Natural killer cell (primary cell): ENCODE measurements at regions not wholly inside any gene's neighbourhood (a gene's known extent, or its start where the extent isn't known, plus 50 kb on each side); places are given as distances from the start of the nearest gene placed in this dataset.

Experiments
- ATAC-seq, 3 donors: fragments of 150-1000 bp in 2 of 3; fragments of 200-7000 bp in 1 of 3; cut with Tn5 transposase; 1 replicate in 1 of 3; 2 replicates in 2 of 3; pipeline ENCODE4 v1.10.0; 2021; ENCODE audit warnings: mild to moderate bottlenecking in 2 of 3, moderate library complexity in 2 of 3
- DNase-seq, 2 donors: peaks; one replicate each; pipeline versions ENCODE4 v3.0.0 to v3.0.0-alpha.2; 2013 to 2021; ENCODE audit warnings: mixed read lengths in 1 of 2
- H3K27ac ChIP-seq: one replicate; pipeline ENCODE4 v1.5.1; 2013; ENCODE audit warnings: mild to moderate bottlenecking, low read length
- H3K27me3 ChIP-seq: one replicate; pipeline ENCODE4 v1.6.1; 2013; ENCODE audit warnings: low read length; ENCODE audit not compliant: control insufficient read depth, insufficient read depth
- H3K36me3 ChIP-seq: one replicate; pipeline ENCODE4 v1.6.1; 2013; ENCODE audit warnings: low read length; ENCODE audit not compliant: control insufficient read depth, insufficient read depth
- H3K4me1 ChIP-seq: one replicate; pipeline ENCODE4 v1.6.1; 2013; ENCODE audit warnings: low read length; ENCODE audit not compliant: control insufficient read depth, insufficient read depth
- H3K4me3 ChIP-seq: one replicate; pipeline ENCODE4 v1.5.1; 2013; ENCODE audit warnings: low read length
- H3K9me3 ChIP-seq: one replicate; pipeline ENCODE4 v1.6.1; 2013; ENCODE audit warnings: low read length; ENCODE audit not compliant: control insufficient read depth, insufficient read depth
- H3K27ac Mint-ChIP-seq, 2 donors: one replicate each; pipeline ENCODE4 v1.8.0; 2022; ENCODE audit warnings: mild to moderate bottlenecking in 2 of 2, mixed read lengths in 2 of 2, moderate library complexity in 1 of 2
- H3K27me3 Mint-ChIP-seq, 2 donors: one replicate each; pipeline ENCODE4 v1.8.0; 2022; ENCODE audit warnings: low read depth in 2 of 2, mixed read lengths in 2 of 2
- H3K36me3 Mint-ChIP-seq: one replicate; pipeline ENCODE4 v1.8.0; 2022; ENCODE audit warnings: mixed read lengths
- H3K4me1 Mint-ChIP-seq, 2 donors: one replicate each; pipeline ENCODE4 v1.8.0; 2022; ENCODE audit warnings: mixed read lengths in 2 of 2
- H3K4me3 Mint-ChIP-seq: one replicate; pipeline ENCODE4 v1.8.0; 2022; ENCODE audit warnings: mild to moderate bottlenecking, moderate library complexity, mixed read lengths
- H3K9me3 Mint-ChIP-seq, 2 donors: one replicate each; pipeline ENCODE4 v1.8.0; 2022; ENCODE audit warnings: mixed read lengths in 2 of 2
- WGBS: methylation state at CpG from one replicate; pipeline ENCODE4 v1.1.7; 2013; ENCODE audit warnings: missing lambda C conversion rate; ENCODE audit not compliant: insufficient coverage; 5-methylcytosine and 5-hydroxymethylcytosine counted together
- intact Hi-C: fragments of 100-400 bp; cut with micrococcal nuclease; formaldehyde crosslinking; loops from one replicate; pipeline ENCODE4 v1.14.2; 2022
- TF ChIP-seq, protein P1 (sequence below): fragments of 200-600 bp; IDR thresholded peaks from one replicate; pipeline ENCODE4 v1.8.0; 2022; ENCODE audit warnings: antibody characterized with exemption

DNA sequence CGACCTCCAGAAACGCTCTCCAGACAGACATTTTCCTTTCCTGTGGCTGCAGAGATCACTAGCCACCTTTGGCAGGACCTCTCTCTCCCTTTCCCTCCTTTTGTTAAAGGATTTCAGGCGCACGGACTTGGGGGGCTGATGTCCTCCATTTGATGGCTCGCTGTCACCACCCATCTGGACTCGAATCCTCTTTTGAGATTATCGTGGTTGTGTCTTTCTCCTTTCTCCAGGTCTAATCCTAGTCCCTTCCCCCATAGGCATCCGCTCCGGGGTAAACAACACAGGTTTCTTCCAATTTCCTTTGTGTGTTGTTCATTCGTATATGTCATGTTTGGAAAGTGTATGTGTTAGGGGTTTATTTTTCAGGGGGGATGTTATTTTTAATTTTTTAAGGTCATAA lies 56.7 kb upstream of the SLC24A4 start:
- Histone ChIP-seq H3K36me3 (no peaks in the 10 kb centered on the region), H3K4me3 (no peak overlapping the region), H3K4me1 (peaks cover 12% of the 10 kb centered on the region), H3K9me3 (no peaks in the 10 kb centered on the region), H3K27ac (no peak overlapping the region), H3K27me3 (no peaks in the 10 kb centered on the region)
- TF ChIP-seq, protein P1, sequence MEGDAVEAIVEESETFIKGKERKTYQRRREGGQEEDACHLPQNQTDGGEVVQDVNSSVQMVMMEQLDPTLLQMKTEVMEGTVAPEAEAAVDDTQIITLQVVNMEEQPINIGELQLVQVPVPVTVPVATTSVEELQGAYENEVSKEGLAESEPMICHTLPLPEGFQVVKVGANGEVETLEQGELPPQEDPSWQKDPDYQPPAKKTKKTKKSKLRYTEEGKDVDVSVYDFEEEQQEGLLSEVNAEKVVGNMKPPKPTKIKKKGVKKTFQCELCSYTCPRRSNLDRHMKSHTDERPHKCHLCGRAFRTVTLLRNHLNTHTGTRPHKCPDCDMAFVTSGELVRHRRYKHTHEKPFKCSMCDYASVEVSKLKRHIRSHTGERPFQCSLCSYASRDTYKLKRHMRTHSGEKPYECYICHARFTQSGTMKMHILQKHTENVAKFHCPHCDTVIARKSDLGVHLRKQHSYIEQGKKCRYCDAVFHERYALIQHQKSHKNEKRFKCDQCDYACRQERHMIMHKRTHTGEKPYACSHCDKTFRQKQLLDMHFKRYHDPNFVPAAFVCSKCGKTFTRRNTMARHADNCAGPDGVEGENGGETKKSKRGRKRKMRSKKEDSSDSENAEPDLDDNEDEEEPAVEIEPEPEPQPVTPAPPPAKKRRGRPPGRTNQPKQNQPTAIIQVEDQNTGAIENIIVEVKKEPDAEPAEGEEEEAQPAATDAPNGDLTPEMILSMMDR: no peak
- no peaks in the 10 kb centered on the region for H3K36me3 Mint-ChIP-seq
- no peak overlapping the region for H3K27ac Mint-ChIP-seq
- H3K9me3 Mint-ChIP-seq: no peaks in the 10 kb centered on the region
- intact Hi-C loops: no loop called here
- ATAC-seq (no peak), DNase-seq (no peak)
- no peaks in the 10 kb centered on the region for H3K4me1 Mint-ChIP-seq
- H3K27me3 Mint-ChIP-seq: peaks cover 6 to 11% of the 10 kb centered on the region in 2 donors
- H3K4me3 Mint-ChIP-seq: no peak overlapping the region
- 94% methylated on average over 8 of the region's 10 CpGs for WGBS
